Adrenal gland (tissue), 9 donors: ENCODE measurements at regions not wholly inside any gene's neighbourhood (a gene's known extent, or its start where the extent isn't known, plus 50 kb on each side); places are given as distances from the start of the nearest gene placed in this dataset.

Experiments used
- DNase-seq, 7 donors: peaks; one replicate each; pipeline ENCODE4 v3.0.0-alpha.2; 2019 to 2020
- H3K27ac ChIP-seq, 5 donors: fragments of 200-600 bp; sonication (generic) in 4 of 5; 1 replicate in 3 of 5; 2 replicates in 2 of 5; pipeline versions ENCODE4 v1.5.1 to v1.8.0; 2016 to 2020; ENCODE audit warnings: mild to moderate bottlenecking in 1 of 5
- H3K27me3 ChIP-seq: fragments of 200-600 bp; 2 replicates; pipeline ENCODE4 v1.8.0; 2021
- H3K36me3 ChIP-seq, 2 donors: fragments of 200-600 bp; replicated peaks in 1 of 2; 1 replicate in 1 of 2; 2 replicates in 1 of 2; pipeline versions ENCODE4 v1.5.1 to v1.8.0; 2018 to 2022
- H3K4me1 ChIP-seq, 2 donors: fragments of 200-600 bp; replicated peaks in 1 of 2; 1 replicate in 1 of 2; 2 replicates in 1 of 2; pipeline versions ENCODE4 v1.5.1 to v1.8.0; 2018 to 2021
- H3K4me3 ChIP-seq, 4 donors: fragments of 200-600 bp; sonication (generic) in 3 of 4; one replicate each; pipeline ENCODE4 v1.5.1; 2016 to 2018
- H3K9me3 ChIP-seq, 3 donors: fragments of 200-600 bp; sonication (generic) in 1 of 3; replicated peaks in 1 of 3; 1 replicate in 2 of 3; 2 replicates in 1 of 3; pipeline versions ENCODE4 v1.5.1 to v1.8.0; 2016 to 2021
- CTCF ChIP-seq, 6 experiments: fragments of 450-650 bp in 4 of 6; fragments of 200-600 bp in 2 of 6; sonication (generic) in 1 of 6; IDR thresholded peaks; 1 replicate in 5 of 6; 2 replicates in 1 of 6; pipeline versions ENCODE4 v1.5.1 to v1.8.0; 2016 to 2021; ENCODE audit warnings: antibody characterized with exemption in 6 of 6, mild to moderate bottlenecking in 2 of 6, moderate library complexity in 1 of 6
- POLR2A ChIP-seq, 2 donors: fragments of 450-650 bp; IDR thresholded peaks; one replicate each; pipeline ENCODE4 v1.6.1; 2017; ENCODE audit warnings: antibody characterized with exemption in 2 of 2, mild to moderate bottlenecking in 2 of 2, moderate library complexity in 1 of 2
- WGBS, 4 donors: extraction: QIAGEN DNeasy Blood & Tissue Kit in 2 of 4; methylation state at CpG; one replicate each; pipeline versions ENCODE4 v1.1.5 to v1.1.7; 2013 to 2017; 5-methylcytosine and 5-hydroxymethylcytosine counted together
- intact Hi-C, 2 donors: fragments of 100-400 bp; cut with DNase I; formaldehyde crosslinking; loops; one replicate each; pipeline versions ENCODE4 v1.14.1 to v1.15.0; 2022 to 2023
- donor health status: healthy with polysubstance abuse.
- donor health status: Bipolar disorder and iron deficiency.
- donor health status: DM: yes; HTN: yes; CAD: no.
- donor health status: DM: no; HTN: no; CAD: no.
- donor health status: DM: no; HTN: no; CAD: no.

GRCh38 chr1:29630756-29631155 is 394.4 kb downstream of the PTPRU start:
- intact Hi-C loops: no loop called here
- H3K27me3 ChIP-seq: peaks cover 4% of the 10 kb centered on the region
- no peaks in the 10 kb centered on the region for H3K36me3 ChIP-seq
- 90 to 97% (median 93%) methylated on average over 1 of the region's 1 CpG for WGBS, 4 donors
- no peaks in the 10 kb centered on the region for H3K4me1 ChIP-seq
- no peak overlapping the region for H3K27ac ChIP-seq
- no peak for TF ChIP-seq CTCF (IDR thresholded peaks at IDR 0.05)
- no peak for TF ChIP-seq POLR2A (IDR thresholded peaks at IDR 0.05)
- no peak overlapping the region for H3K4me3 ChIP-seq
- DNase-seq: peak in 1 of 7 donors; percentile 2
- no peaks in the 10 kb centered on the region for H3K9me3 ChIP-seq

- 62 to 90% (median 86%) methylated on average over 2 to 8 of the region's 8 CpGs for WGBS, 4 donors
These were observed 393.6 kb downstream of the PTPRU start for GRCh38 chr1:29629814-29630516.

GRCh38 chr1:29629401-29629800 is 393.1 kb downstream of the PTPRU start:
- peak in 1 of 7 donors; percentile 23 for DNase-seq

More at GRCh38 chr1:29629814-29630516, 393.6 kb downstream of the PTPRU start:
- H3K27ac ChIP-seq: no peak overlapping the region
- H3K9me3 ChIP-seq: no peaks in the 10 kb centered on the region
- intact Hi-C loops: no loop called here
- no peak overlapping the region for H3K4me3 ChIP-seq
- DNase-seq: peak in 1 of 7 donors; percentile 30
- peaks cover 4% of the 10 kb centered on the region for H3K27me3 ChIP-seq
- H3K36me3 ChIP-seq: no peaks in the 10 kb centered on the region
- TF ChIP-seq CTCF (IDR thresholded peaks at IDR 0.05) (no peak), POLR2A (IDR thresholded peaks at IDR 0.05) (no peak)
- no peaks in the 10 kb centered on the region for H3K4me1 ChIP-seq

GRCh38 chr1:29628190-29628589 is 391.9 kb downstream of the PTPRU start:
- intact Hi-C loops: no loop called here
- Histone ChIP-seq H3K27ac (no peak overlapping the region), H3K36me3 (no peaks in the 10 kb centered on the region), H3K4me3 (no peak overlapping the region), H3K4me1 (no peaks in the 10 kb centered on the region), H3K27me3 (no peaks in the 10 kb centered on the region), H3K9me3 (no peaks in the 10 kb centered on the region)
- WGBS, 4 donors: 60 to 87% (median 68%) methylated on average over 2 of the region's 2 CpGs
- peak in 1 of 7 donors; percentile 17 for DNase-seq
- TF ChIP-seq CTCF (IDR thresholded peaks at IDR 0.05) (no peak), POLR2A (IDR thresholded peaks at IDR 0.05) (no peak)

More at GRCh38 chr1:29629401-29629800, 393.1 kb downstream of the PTPRU start:
- H3K36me3 ChIP-seq: no peaks in the 10 kb centered on the region
- no peaks in the 10 kb centered on the region for H3K27me3 ChIP-seq
- WGBS, 4 donors: 50 to 83% (median 67%) methylated on average over 3 to 4 of the region's 4 CpGs
- intact Hi-C loops: no loop called here
- H3K27ac ChIP-seq: no peak overlapping the region
- no peak overlapping the region for H3K4me3 ChIP-seq
- H3K4me1 ChIP-seq: no peaks in the 10 kb centered on the region
- H3K9me3 ChIP-seq: no peaks in the 10 kb centered on the region
- TF ChIP-seq POLR2A (IDR thresholded peaks at IDR 0.05) (no peak), CTCF (IDR thresholded peaks at IDR 0.05) (no peak)
